AG09319 (cell line): ENCODE measurements at regions not wholly inside any gene's neighbourhood (a gene's known extent, or its start where the extent isn't known, plus 50 kb on each side); places are given as distances from the start of the nearest gene placed in this dataset.
"Not testable (repeated sequence)": the region's sequence is repeated elsewhere in the genome, so short reads cannot be mapped to it uniquely, and the experiment has no call there.

Source experiments
- DNase-seq: peaks from one replicate; pipeline ENCODE4 v3.0.0-alpha.2; 2010; ENCODE audit warnings: low read depth; ENCODE audit errors: extremely low read depth
- TF ChIP-seq, protein P1 (sequence below): IDR thresholded peaks from 2 replicates; pipeline ENCODE4 v1.5.1; 2011; ENCODE audit warnings: low read depth, mild to moderate bottlenecking, inconsistent platforms, low read length, moderate library complexity

- TF ChIP-seq, protein P1, sequence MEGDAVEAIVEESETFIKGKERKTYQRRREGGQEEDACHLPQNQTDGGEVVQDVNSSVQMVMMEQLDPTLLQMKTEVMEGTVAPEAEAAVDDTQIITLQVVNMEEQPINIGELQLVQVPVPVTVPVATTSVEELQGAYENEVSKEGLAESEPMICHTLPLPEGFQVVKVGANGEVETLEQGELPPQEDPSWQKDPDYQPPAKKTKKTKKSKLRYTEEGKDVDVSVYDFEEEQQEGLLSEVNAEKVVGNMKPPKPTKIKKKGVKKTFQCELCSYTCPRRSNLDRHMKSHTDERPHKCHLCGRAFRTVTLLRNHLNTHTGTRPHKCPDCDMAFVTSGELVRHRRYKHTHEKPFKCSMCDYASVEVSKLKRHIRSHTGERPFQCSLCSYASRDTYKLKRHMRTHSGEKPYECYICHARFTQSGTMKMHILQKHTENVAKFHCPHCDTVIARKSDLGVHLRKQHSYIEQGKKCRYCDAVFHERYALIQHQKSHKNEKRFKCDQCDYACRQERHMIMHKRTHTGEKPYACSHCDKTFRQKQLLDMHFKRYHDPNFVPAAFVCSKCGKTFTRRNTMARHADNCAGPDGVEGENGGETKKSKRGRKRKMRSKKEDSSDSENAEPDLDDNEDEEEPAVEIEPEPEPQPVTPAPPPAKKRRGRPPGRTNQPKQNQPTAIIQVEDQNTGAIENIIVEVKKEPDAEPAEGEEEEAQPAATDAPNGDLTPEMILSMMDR, result no peak
- DNase-seq, result no peak
Measured at GRCh38 chr4:54593795-54594322, 63.9 kb upstream of the KIT start.

GRCh38 chr4:54596201-54596600 is 61.6 kb upstream of the KIT start:
- DNase-seq, result no peak
- TF ChIP-seq, protein P1, result no peak

DNA sequence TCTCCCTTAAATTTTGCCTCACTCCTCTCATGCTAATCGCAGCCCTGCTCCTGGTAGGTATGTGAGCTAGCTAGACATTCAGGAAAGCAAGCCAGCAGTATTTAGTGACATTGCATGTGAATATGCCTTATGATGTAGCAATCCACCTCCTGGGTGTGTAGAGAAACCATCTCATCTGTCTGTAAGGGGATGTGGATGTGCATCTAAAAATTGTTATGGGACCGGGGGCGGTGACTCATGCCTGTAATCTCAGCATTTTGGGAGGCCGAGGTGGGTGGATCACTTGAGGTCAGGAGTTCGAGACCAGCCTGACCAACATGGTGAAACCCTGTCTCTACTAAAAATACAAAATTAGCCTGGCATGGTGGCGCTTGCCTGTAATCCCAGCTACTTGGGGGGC is 60.1 kb upstream of the KIT start:
- not testable (repeated sequence) for DNase-seq

- DNase-seq, result not testable (repeated sequence)
Measured at GRCh38 chr4:54602175-54602574, 55.6 kb upstream of the KIT start.

- DNase-seq, result no peak
Measured at GRCh38 chr4:54607067-54607466, 50.7 kb upstream of the KIT start.

DNA sequence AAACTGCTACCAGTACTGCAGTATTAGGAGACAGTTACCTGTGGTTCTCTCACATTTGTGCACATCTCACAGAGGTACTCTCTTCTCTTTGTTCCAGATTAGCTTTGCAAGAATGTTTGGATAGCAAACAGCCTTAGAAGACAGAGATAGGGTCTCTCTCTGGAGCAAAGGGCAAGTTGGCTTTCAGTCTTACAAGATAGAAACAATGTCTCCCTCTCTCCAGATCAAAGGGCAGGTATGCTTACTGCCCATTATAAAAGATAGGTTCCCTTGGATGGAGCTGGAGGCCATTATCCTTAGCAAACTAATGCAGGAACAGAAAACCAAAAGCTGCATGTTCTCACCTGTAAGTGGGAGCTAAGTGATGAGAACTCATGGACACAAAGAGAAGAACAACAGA is 50.2 kb upstream of the KIT start:
- no peak for DNase-seq
- TF ChIP-seq, protein P1, result no peak

More at GRCh38 chr4:54607067-54607466, 50.7 kb upstream of the KIT start:
- TF ChIP-seq, protein P1, result no peak
